Activated CD8-positive, alpha-beta T cell treated with anti-CD3 and anti-CD28 coated beads for 36 hours (primary cell): ENCODE measurements at regions not wholly inside any gene's neighbourhood (a gene's known extent, or its start where the extent isn't known, plus 50 kb on each side); places are given as distances from the start of the nearest gene placed in this dataset.

Source experiments
- ATAC-seq: fragments of 200-7000 bp; cut with Tn5 transposase; one replicate; pipeline ENCODE4 v1.10.0; 2021; ENCODE audit warnings: mild to moderate bottlenecking, moderate library complexity
- CTCF ChIA-PET: fragments of 350-600 bp; sonication (Branson Sonifier 250); formaldehyde crosslinking; loops from one replicate; lab custom pipeline; 2021; ENCODE audit warnings: antibody characterized with exemption; lab: Charles Lee
- POLR2A ChIA-PET: fragments of 350-600 bp; sonication (Branson Sonifier 250); formaldehyde crosslinking; loops from one replicate; lab custom pipeline; 2021; ENCODE audit warnings: antibody characterized with exemption; lab: Charles Lee
- DNase-seq: peaks from one replicate; pipeline ENCODE4 v3.0.0-alpha.2; 2020
- H3K27ac Mint-ChIP-seq: one replicate; pipeline ENCODE4 v1.8.0; 2021; ENCODE audit warnings: mild to moderate bottlenecking, mixed read lengths
- H3K27me3 Mint-ChIP-seq: one replicate; pipeline ENCODE4 v1.8.0; 2021; ENCODE audit warnings: mixed read lengths
- H3K36me3 Mint-ChIP-seq: one replicate; pipeline ENCODE4 v1.8.0; 2021; ENCODE audit warnings: low read depth, mixed read lengths
- H3K4me1 Mint-ChIP-seq: one replicate; pipeline ENCODE4 v1.8.0; 2021; ENCODE audit warnings: low read depth, mixed read lengths
- H3K4me3 Mint-ChIP-seq: one replicate; pipeline ENCODE4 v1.8.0; 2021; ENCODE audit warnings: mild to moderate bottlenecking, moderate library complexity, mixed read lengths
- H3K9me3 Mint-ChIP-seq: one replicate; pipeline ENCODE4 v1.8.0; 2021; ENCODE audit warnings: mixed read lengths
- intact Hi-C: fragments of 100-400 bp; cut with micrococcal nuclease; formaldehyde crosslinking; loops from one replicate; pipeline ENCODE4 v1.10.0; 2022
- TF ChIP-seq, protein P1 (sequence below): fragments of 200-600 bp; IDR thresholded peaks from one replicate; pipeline ENCODE4 v1.8.0; 2022; ENCODE audit warnings: antibody characterized with exemption, mild to moderate bottlenecking

- CTCF ChIA-PET: no interaction called here
These were observed 627.4 kb downstream of the TLR4 start for GRCh38 chr9:118331622-118332045.

DNA sequence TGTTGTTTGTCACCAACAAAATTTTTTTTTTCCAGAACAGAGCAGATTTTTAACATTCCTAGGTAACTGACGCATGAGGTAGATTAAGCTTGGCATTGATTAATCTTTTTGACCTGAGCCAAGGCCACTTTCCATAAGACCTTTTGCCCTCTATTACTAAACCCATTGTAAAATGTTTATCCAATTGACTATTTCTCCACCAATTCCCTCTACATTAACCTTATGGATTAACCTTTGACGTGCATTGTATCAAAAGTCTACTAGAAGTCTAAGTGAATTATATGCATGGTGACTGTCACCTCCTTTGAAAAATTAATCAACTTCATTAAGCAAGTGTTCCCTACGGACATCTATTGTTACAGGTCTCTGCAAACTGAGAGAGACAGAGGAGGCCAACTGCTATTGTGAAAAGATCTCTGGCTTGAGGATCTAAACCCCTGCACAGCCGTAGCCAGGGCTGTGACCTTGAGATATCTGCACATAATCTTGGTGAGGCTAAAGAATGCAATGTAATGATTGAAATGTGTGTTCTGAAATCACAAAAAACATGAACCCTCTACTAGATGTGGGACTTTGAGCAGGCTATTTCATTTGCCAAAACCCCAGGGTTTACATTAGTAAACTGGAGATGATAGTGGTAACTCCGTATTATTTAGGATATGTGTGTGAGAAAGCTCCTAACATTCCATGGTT lies 632.2 kb downstream of the TLR4 start:
- H3K27ac Mint-ChIP-seq: no peak overlapping the region
- TF ChIP-seq, protein P1, sequence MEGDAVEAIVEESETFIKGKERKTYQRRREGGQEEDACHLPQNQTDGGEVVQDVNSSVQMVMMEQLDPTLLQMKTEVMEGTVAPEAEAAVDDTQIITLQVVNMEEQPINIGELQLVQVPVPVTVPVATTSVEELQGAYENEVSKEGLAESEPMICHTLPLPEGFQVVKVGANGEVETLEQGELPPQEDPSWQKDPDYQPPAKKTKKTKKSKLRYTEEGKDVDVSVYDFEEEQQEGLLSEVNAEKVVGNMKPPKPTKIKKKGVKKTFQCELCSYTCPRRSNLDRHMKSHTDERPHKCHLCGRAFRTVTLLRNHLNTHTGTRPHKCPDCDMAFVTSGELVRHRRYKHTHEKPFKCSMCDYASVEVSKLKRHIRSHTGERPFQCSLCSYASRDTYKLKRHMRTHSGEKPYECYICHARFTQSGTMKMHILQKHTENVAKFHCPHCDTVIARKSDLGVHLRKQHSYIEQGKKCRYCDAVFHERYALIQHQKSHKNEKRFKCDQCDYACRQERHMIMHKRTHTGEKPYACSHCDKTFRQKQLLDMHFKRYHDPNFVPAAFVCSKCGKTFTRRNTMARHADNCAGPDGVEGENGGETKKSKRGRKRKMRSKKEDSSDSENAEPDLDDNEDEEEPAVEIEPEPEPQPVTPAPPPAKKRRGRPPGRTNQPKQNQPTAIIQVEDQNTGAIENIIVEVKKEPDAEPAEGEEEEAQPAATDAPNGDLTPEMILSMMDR: no peak
- no peaks in the 10 kb centered on the region for H3K36me3 Mint-ChIP-seq
- no peak overlapping the region for H3K4me3 Mint-ChIP-seq
- ATAC-seq (no peak), DNase-seq (no peak)
- no peaks in the 10 kb centered on the region for H3K4me1 Mint-ChIP-seq
- ChIA-PET CTCF (no interaction called here), POLR2A (no interaction called here)
- H3K27me3 Mint-ChIP-seq: no peaks in the 10 kb centered on the region
- no peaks in the 10 kb centered on the region for H3K9me3 Mint-ChIP-seq
- intact Hi-C loops: no loop called here

More at GRCh38 chr9:118331622-118332045, 627.4 kb downstream of the TLR4 start:
- H3K27me3 Mint-ChIP-seq: no peaks in the 10 kb centered on the region
- no peak for DNase-seq
- H3K36me3 Mint-ChIP-seq: no peaks in the 10 kb centered on the region
- ATAC-seq: no peak
- POLR2A ChIA-PET: no interaction called here
- H3K27ac Mint-ChIP-seq: no peak overlapping the region
- H3K4me1 Mint-ChIP-seq: no peaks in the 10 kb centered on the region
- H3K9me3 Mint-ChIP-seq: no peaks in the 10 kb centered on the region
- no peak overlapping the region for H3K4me3 Mint-ChIP-seq
- intact Hi-C loops: no loop called here
- TF ChIP-seq, protein P1: no peak

DNA sequence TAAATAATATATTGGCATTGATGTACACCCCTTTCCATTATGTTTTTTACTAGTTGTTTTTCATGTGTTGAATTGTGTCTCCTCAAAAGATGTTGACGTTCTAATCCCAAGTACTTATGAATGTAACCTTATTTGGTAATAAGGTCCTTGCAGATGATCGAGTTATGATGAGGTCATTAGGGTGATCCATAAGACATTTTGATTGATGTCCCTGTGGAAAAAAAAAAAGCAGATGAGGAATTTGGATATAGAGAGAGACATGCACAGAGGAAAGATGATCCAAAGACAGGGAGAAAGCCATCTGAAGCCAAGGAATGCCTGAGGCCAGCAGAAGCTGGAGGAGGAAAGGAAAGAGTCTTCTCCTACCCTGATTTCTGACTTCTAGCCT lies 632.7 kb downstream of the TLR4 start:
- ATAC-seq (no peak), DNase-seq (no peak)
- H3K9me3 Mint-ChIP-seq: no peaks in the 10 kb centered on the region
- no peak overlapping the region for H3K27ac Mint-ChIP-seq
- POLR2A ChIA-PET: no interaction called here
- TF ChIP-seq, protein P1: no peak
- H3K27me3 Mint-ChIP-seq: no peaks in the 10 kb centered on the region
- intact Hi-C loops: no loop called here
- H3K36me3 Mint-ChIP-seq: no peaks in the 10 kb centered on the region
- CTCF ChIA-PET: no interaction called here
- no peaks in the 10 kb centered on the region for H3K4me1 Mint-ChIP-seq
- H3K4me3 Mint-ChIP-seq: no peak overlapping the region

GRCh38 chr9:118360036-118360435 lies 655.8 kb downstream of the TLR4 start:
- DNase-seq (no peak), ATAC-seq (no peak)
- intact Hi-C loops: no loop called here
- POLR2A ChIA-PET: no interaction called here
- Mint-ChIP-seq H3K27me3 (no peaks in the 10 kb centered on the region), H3K36me3 (no peaks in the 10 kb centered on the region), H3K27ac (no peak overlapping the region), H3K4me3 (no peak overlapping the region), H3K9me3 (peaks cover 9% of the 10 kb centered on the region), H3K4me1 (no peaks in the 10 kb centered on the region)
- CTCF ChIA-PET: no interaction called here
- TF ChIP-seq, protein P1: no peak

DNA sequence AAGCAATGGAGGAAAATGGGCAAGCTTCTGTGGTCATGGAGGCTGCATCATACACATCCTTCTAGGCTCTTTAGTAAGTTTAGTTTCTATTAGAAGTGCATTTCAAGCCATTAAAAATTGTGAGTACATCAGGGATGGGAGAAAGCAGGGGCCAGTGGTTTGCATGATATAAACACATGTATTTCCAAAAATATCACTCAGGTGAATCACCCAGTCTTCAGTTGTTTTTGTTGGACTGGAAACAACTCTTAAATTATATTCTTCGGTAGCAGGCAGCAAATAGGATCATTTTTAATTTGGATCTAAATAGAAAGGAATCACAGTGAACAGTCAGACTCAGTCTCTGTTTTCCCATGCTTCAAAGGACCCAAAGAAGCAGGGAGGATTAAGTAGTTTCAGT lies 657.9 kb downstream of the TLR4 start:
- intact Hi-C loops: no loop called here
- no peak for DNase-seq
- H3K27ac Mint-ChIP-seq: no peak overlapping the region
- TF ChIP-seq, protein P1: no peak
- H3K36me3 Mint-ChIP-seq: no peaks in the 10 kb centered on the region
- no peaks in the 10 kb centered on the region for H3K27me3 Mint-ChIP-seq
- no peaks in the 10 kb centered on the region for H3K4me1 Mint-ChIP-seq
- peaks cover 12% of the 10 kb centered on the region for H3K9me3 Mint-ChIP-seq
- ChIA-PET POLR2A (no interaction called here), CTCF (no interaction called here)
- ATAC-seq: no peak
- no peak overlapping the region for H3K4me3 Mint-ChIP-seq
